Mammary epithelial cell (primary cell): ENCODE measurements at regions not wholly inside any gene's neighbourhood (a gene's known extent, or its start where the extent isn't known, plus 50 kb on each side); places are given as distances from the start of the nearest gene placed in this dataset.

Source experiments
- EZH2 ChIP-seq: IDR thresholded peaks from 2 replicates; pipeline ENCODE4 v1.6.1; 2012; ENCODE audit warnings: low read length, inconsistent platforms, borderline replicate concordance
- TF ChIP-seq, protein P1 (sequence below), 2 donors: IDR thresholded peaks in 1 of 2; conservative IDR thresholded peaks in 1 of 2; 2 replicates each; pipeline ENCODE4 v1.5.1; 2011 to 2012; ENCODE audit warnings: inconsistent platforms in 2 of 2, low read length in 2 of 2, mild to moderate bottlenecking in 2 of 2, control low read depth in 1 of 2, low read depth in 1 of 2; ENCODE audit not compliant: insufficient read depth in 1 of 2; ENCODE audit errors: extremely low read depth in 1 of 2

DNA sequence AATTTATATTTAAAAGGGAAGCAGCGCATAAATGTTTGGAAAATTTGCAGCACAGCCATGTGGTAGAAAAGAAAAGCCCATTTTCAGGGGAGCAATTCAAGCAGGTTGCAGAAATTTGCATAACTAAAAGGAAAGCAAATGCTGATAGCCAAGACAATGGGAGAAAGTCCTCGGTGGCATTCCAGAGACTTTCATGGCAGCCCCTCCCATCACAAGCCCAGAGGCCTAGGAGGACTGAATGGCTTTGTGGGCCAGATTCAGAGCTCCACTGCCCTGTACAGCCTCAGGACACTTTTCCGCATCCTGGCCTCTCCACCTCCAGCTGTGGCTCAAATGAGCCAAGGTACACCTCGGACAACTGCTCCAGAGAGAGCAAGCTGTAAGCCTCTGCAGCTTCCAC, 462.9 kb downstream of the CDK5RAP2 start:
- TF ChIP-seq, protein P1, sequence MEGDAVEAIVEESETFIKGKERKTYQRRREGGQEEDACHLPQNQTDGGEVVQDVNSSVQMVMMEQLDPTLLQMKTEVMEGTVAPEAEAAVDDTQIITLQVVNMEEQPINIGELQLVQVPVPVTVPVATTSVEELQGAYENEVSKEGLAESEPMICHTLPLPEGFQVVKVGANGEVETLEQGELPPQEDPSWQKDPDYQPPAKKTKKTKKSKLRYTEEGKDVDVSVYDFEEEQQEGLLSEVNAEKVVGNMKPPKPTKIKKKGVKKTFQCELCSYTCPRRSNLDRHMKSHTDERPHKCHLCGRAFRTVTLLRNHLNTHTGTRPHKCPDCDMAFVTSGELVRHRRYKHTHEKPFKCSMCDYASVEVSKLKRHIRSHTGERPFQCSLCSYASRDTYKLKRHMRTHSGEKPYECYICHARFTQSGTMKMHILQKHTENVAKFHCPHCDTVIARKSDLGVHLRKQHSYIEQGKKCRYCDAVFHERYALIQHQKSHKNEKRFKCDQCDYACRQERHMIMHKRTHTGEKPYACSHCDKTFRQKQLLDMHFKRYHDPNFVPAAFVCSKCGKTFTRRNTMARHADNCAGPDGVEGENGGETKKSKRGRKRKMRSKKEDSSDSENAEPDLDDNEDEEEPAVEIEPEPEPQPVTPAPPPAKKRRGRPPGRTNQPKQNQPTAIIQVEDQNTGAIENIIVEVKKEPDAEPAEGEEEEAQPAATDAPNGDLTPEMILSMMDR (conservative IDR thresholded peaks at IDR 0.05 in 1 of 2, IDR thresholded peaks at IDR 0.05 in 1 of 2; ENCODE audit: extremely low read depth in 1 of 2, insufficient read depth in 1 of 2, low read depth in 1 of 2, low read length in 2 of 2), result no peak
- TF ChIP-seq EZH2, result no peak
